Stimulated activated CD4-positive, alpha-beta T cell treated with anti-CD3 and anti-CD28 coated beads, Interleukin-15, amount 100 ng/mL, for 1 hour (primary cell): ENCODE measurements at regions not wholly inside any gene's neighbourhood (a gene's known extent, or its start where the extent isn't known, plus 50 kb on each side); places are given as distances from the start of the nearest gene placed in this dataset.
"Not testable (repeated sequence)": the region's sequence is repeated elsewhere in the genome, so short reads cannot be mapped to it uniquely, and the experiment has no call there.

Source experiments
- DNase-seq, 2 donors: peaks; one replicate each; pipeline ENCODE4 v3.0.0-alpha.2; 2020; ENCODE audit warnings: low read depth in 1 of 2, low spot score in 1 of 2

- DNase-seq = not testable (repeated sequence)
Measured at GRCh38 chr2:34750742-34751141, 1151.6 kb upstream of the FAM98A start.

GRCh38 chr2:34747643-34748042 lies 1148.5 kb upstream of the FAM98A start:
- no peak for DNase-seq

- no peak for DNase-seq
Measured at GRCh38 chr2:34738691-34739090, 1139.6 kb upstream of the FAM98A start.

- DNase-seq = no peak
Measured at GRCh38 chr2:34737146-34737545, 1138.0 kb upstream of the FAM98A start.

- no peak for DNase-seq
Measured at GRCh38 chr2:34736482-34736881, 1137.4 kb upstream of the FAM98A start.

GRCh38 chr2:34734662-34735061 lies 1135.6 kb upstream of the FAM98A start:
- DNase-seq = no peak

- DNase-seq = no peak
Measured at GRCh38 chr2:34734042-34734441, 1134.9 kb upstream of the FAM98A start.

GRCh38 chr2:34731292-34731691 lies 1132.2 kb upstream of the FAM98A start:
- no peak for DNase-seq

GRCh38 chr2:34729845-34730244 lies 1130.7 kb upstream of the FAM98A start:
- no peak for DNase-seq

- DNase-seq = no peak
Measured at GRCh38 chr2:34724107-34724506, 1125.0 kb upstream of the FAM98A start.

GRCh38 chr2:34723683-34724082 lies 1124.6 kb upstream of the FAM98A start:
- DNase-seq = no peak

- DNase-seq = no peak
Measured at GRCh38 chr2:34719206-34719605, 1120.1 kb upstream of the FAM98A start.

GRCh38 chr2:34705551-34706247 lies 1106.6 kb upstream of the FAM98A start:
- no peak for DNase-seq

GRCh38 chr2:34703292-34703691 lies 1104.2 kb upstream of the FAM98A start:
- DNase-seq = no peak

- DNase-seq = not testable (repeated sequence)
Measured at GRCh38 chr2:34702391-34702790, 1103.3 kb upstream of the FAM98A start.

- not testable (repeated sequence) for DNase-seq
Measured at GRCh38 chr2:34677591-34677990, 1078.5 kb upstream of the FAM98A start.

GRCh38 chr2:34677119-34677531 lies 1078.0 kb upstream of the FAM98A start:
- DNase-seq = not testable (repeated sequence)

- DNase-seq = no peak
Measured at GRCh38 chr2:34670482-34670881, 1071.4 kb upstream of the FAM98A start.

GRCh38 chr2:34666821-34667220 lies 1067.7 kb upstream of the FAM98A start:
- DNase-seq = no peak

- DNase-seq = no peak
Measured at GRCh38 chr2:34664266-34664665, 1065.2 kb upstream of the FAM98A start.

- no peak for DNase-seq
Measured at GRCh38 chr2:34663314-34663713, 1064.2 kb upstream of the FAM98A start.

GRCh38 chr2:34660741-34661140 lies 1061.6 kb upstream of the FAM98A start:
- no peak for DNase-seq

GRCh38 chr2:34656632-34657031 lies 1057.5 kb upstream of the FAM98A start:
- no peak for DNase-seq
